GM18858 (cell line): ENCODE measurements at regions not wholly inside any gene's neighbourhood (a gene's known extent, or its start where the extent isn't known, plus 50 kb on each side); places are given as distances from the start of the nearest gene placed in this dataset.
"Not testable (repeated sequence)": the region's sequence is repeated elsewhere in the genome, so short reads cannot be mapped to it uniquely, and the experiment has no call there.

Experiments used
- ATAC-seq: cut with Tn5 transposase; IDR thresholded peaks from one replicate; pipeline ENCODE4 v1.9.1; 2021; ENCODE audit not compliant: unreplicated experiment

DNA sequence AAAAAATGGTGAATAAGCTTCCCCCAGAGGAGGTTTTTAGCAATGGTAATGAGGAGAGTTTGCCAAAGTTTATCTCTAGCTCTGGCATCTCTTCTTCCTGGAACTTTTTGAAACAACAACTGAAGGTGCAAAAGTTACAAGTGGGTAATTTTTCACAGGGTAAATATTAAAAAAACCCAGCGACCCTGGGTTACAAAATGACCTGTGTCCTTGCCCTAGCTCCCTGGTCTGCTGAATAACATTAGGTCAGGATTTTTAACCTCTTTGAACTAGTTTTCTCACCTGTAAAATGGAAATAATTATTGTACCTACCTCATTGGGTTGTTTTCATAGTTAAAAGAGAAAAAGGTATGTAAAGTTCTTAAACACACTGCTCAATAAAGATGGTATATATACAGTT, 332.4 kb upstream of the DUSP10 start:
- ATAC-seq, result no peak

DNA sequence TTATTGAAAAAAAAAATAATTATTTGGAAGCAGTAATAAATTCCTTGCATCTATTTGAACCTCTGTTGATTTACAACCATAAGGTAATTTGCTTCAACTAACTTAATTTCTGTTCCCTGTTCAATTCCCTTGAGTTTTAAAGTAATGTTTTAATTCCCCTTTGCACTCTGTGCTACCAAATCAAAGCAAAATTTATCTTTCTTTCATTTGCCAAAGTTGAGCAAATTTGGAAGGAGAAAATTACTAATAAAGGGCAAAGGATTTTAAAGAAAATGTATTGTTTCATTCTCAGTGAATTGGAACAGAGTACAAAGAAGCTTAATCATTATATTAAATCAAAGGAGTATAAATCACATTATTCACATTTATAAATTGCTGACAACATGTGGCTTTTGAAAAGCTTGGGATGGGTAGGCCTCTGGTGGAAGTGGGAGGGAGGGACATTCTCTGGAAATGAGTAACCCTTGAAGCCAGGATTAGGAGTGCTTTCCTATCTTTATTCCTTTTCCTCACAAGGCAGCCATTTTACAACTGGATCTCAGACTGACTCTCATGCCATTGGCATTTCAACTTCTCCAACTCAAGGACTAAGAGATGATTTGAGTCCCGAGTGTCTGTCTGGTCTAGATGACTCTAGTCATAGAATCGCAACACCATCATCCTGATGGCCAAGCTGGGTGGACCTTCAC, 331.6 kb upstream of the DUSP10 start:
- ATAC-seq, result no peak

DNA sequence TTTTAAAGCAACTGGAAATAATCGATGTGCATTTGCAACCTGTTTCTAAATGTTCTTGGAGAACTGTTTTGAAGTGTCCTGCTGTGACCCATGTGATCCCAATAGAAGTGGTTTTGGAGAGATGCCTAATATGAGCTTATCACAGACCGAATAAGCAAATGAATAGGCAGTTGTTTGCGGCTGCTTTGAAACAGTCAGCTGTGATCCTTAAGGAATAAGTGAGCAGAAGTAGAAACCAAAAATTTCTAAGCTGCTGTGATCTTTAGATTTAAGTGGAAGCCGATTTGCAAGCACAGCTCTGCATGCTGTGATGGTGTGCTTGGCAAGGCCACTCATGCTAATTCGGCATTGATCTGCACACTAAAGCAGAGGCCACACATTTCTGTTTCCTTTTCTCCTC, 329.5 kb upstream of the DUSP10 start:
- ATAC-seq, result no peak

DNA sequence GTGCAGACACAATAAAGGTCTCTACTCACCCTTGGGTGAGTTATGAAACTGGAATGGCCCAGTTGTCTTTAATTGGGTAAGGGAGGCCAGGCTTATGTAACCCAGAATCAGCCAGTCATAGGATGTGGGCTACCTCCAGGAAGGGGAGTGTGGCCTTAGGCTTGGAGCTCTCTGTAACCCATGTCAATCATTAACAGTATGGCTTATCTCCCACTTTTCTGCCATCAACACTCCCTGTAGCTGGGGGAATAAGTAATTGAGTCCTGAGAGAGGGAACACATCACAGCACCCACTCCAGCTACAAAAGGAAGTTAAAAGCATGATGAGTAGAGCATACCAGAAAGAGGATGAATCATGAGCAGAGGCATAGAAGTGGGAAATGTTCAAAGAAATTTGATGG, 327.0 kb upstream of the DUSP10 start:
- no peak for ATAC-seq

DNA sequence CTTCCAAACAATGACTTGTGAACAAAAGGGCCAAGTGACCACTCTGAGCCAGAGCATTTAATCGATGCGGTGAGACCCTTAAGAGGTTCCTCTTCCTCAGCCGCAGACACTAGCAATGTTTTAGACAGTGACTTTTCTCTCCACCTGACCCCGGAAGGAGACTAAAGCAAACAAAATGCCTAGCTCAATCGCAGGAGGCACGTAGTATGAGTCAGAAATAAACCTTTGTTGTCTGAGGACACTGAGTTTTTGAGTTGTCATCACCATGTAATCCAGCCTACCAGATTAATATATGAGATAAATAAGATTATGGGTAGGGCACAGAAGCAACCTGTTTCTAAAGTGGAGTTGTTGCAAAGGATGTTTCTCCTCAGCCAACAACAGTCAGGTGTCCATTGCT, 326.2 kb upstream of the DUSP10 start:
- ATAC-seq, result no peak

DNA sequence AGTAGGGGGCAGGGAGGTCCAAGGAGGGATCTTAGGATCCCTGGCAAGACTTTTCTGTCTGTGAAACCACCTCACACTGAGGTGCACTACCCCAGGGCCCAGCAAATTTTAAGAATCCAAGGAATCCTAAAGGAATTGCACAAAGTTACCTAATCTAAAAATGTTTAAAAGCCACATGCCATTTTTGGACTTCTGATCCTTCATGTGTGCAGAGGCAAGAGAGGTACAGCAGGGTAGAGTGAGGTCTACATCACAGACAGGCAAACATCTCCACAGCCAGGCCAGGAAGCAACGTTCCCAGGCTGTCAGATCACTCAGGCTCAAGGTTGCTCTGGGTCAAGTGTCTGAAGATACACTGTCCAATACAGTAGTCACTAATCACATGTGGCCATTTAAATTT, 324.6 kb upstream of the DUSP10 start:
- no peak for ATAC-seq

DNA sequence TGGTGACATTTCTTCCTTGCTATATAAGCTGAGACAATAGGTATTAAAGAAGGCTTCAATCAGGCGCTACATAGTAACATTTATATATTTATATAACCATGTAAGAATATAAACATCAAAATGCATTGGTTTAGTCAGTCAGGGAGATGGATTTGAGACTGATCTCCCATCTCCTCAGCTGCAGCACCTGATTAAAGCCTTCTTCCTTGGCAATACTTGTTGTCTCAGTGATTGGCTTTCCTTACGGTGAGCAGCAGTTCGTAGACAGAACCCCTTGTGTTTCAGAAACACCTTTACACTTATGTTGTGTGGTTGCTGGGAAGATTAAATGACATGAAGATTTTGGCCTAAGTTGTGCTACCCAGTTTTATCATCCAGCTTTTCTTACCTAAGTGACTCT, 323.3 kb upstream of the DUSP10 start:
- no peak for ATAC-seq

DNA sequence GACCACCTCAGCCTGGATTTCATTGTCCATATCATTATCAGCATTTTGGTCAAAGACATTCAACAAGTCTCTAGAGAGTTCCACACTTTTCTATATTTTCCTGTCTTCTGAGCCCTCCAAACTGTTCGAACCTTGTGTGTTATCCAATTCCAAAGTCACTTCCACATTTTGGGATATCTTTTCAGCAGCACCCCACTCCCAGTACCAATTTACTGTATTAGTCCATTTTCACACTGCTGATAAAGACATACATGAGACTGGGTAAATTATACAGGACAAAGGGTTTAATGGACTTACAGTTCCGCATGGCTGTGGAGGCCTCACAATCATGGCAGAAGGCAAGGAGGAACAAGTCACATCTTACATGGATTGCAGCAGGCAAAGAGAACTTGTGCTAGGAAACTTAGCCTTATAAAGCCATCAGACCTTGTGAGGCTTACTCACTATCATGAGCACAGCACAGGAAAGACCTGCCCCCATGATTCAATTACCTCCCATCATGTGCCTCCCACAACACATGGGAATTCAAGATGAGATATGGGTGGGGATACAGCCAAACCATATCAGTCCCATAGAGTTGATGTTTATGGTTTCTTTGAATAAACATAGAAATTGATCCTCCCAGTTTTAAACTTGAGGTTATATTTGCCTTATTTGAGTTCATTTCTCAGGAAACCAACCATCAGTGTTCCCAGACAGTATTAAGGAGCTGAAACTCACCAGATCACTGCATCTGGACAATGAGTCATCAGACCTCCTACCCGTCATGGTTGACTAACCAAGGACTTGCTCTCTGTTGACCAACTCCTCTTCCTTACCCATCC, 322.7 kb upstream of the DUSP10 start:
- no peak for ATAC-seq

DNA sequence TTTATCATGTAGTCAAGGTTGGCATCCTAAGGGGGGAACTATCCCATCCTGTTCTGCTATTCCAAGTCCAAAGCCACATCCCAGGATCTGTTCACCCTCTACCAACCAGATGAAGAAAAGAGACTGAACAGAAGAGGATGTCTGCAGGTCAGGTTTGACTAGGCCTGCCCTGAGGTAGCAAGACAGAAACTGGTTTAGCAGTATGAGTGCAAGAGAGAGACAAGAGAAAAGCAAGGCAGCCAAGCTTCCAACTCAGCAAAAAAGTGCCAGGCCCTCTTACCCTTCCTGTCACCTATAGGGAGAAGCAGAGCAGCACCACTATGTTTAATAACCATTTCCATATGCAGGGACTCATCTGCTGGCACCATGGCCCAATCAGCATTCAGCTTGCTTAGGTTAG, 320.8 kb upstream of the DUSP10 start:
- ATAC-seq, result no peak

DNA sequence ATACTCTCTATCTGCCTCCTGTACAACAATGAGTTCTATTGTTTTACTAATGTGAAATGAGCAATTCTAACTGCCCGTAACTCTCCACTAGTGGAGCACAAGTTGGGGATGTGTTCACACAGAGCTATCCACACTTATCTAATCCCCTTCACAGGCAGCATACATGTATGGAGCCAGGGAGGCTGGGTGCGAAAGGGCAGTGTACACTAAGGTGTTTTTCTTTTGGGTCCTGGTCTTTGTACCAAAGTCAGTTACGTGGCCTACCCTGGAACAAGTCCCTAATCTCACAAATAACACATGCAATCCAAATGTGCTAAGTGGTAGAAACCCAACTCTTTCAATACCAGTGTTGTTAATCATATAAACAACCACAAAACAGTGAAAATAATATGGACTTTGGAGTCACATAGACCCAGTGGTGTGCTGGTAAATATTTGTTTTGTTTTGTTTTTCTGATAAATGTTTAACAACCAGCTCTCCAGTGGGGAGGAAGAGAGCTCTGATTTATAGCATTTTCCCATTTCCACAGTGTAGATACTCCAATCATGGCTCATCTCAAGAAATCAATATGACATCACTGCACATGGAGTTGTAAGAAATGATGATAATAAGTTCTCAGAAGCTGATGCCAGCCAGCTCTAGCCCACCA, 319.9 kb upstream of the DUSP10 start:
- ATAC-seq, result no peak

DNA sequence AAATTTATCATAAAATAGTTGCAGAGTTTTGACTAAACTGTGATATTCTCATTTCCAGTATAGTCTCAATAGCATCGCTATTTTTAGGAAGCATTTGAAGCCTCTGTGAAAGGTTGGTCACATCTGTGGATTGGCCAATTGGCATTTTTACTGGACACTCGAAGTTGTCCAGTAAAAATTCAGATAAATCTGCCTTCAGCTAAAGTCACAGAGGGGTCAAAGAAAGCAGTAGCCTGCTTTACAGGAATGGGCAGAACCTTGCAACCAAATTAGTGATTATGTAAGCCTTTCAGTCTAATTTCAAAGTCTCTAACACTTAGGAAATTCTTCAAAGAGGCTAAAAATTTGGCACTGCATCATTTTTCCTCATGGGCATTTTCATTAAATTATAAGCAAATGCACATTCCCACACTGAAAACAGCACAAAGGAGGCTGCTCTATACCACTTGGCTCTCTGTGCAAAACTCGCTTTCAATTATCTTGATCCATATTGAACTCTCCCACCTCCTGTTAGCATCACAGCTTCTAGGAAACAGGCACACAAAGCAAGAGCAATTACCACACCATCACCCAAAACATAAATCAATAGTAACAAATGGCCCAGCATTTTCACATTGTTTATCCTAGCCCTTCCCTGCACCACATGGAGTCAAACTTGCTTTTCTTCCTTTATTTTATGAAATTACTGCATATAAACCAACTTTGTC, 318.5 kb upstream of the DUSP10 start:
- no peak for ATAC-seq

DNA sequence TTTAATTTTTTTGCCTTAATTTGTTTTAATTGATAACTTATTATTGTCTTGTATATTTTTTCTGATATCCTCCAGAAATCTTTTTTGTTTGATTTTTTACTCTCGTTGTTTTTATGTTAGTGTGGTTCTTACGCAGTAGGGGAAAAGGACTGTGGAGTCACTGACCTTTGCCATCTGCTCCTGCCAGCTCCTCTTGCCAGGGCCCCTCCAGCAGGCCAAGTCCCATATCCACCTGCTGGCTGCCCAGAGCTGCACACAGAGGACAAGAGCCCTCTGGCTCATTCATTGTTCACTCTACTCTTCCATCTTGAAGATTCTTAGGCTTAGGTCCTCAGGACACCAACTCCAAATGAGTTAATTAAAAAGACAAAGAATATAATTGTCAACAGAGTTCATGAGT, 316.4 kb upstream of the DUSP10 start:
- ATAC-seq, result no peak

DNA sequence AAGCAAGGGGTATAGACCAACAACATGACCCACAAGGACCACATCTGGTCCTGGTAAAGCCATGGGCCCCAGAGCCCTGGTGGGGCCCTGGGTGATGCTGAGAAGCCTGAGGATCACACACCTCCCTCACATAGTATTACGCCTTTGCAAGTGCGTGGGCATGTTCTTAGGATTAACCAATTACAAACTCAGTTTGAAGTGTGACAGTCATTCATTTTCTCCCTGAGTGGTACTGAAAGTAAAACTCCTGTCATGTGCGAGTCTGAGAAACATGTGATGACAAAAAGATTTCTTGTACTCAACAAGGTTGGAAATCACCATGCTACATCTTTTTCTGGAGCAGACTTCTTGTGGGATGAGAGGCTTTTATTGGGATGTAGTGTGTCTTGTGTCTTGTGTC, 315.3 kb upstream of the DUSP10 start:
- no peak for ATAC-seq

DNA sequence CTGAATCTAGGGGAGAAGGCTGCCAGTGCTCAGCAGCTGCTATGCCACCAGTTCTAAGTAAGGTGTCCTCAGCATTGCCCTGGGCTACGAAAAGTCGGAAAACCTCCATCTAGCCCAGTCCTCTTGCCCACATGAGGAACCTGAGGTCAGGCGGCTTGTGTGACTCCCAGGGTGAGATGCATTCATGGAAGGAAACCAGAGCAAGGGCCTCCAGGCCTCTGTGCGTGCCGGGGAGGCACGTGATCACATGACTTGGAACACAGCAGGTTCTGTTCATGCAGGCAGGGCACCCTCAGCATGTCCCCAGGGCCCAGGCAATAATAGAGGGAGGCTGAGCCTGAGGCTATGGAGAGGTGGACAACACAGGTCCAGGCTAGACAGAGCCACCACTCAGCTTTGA, 312.5 kb upstream of the DUSP10 start:
- no peak for ATAC-seq

DNA sequence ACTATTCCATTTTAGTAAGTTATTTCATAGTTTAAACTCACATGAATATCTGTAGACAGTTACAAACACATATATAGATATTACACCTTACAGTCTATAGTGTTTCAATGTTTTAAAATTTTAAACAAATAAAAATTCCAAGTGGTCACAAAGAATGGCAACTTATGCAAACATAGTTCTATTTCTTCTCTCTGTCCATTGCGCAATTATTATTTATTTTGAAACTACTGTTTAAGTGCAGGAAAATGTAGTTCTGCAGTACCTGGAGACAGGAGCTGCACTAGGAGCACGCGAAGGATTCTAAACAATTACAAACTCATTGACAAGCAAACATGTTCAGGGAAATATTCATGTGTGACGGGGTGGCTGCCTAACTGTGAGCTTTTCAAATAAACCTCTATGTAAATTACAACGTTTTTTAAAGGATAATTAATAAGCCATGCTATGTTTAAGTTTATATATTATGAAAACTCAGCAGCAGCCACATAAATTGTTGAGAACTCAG, 312.0 kb upstream of the DUSP10 start:
- no peak for ATAC-seq

DNA sequence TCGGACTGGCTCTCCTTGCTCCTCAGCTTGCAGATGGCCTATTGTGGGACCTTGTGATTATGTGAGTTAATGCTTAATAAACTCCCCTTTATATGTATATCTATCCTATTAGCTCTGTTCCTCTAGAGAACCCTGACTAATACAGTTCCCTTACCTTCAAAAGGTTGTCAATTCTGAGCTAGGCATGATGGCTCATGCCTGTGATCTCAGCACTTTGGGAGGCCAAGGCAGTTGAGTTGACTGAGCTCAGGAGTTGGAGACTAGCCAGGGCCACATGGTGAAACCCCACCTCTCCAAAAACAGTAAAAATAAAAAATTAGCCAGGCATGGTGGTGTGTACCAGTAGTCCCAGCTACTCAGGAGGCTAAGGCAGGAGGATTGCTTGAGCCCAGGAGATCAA, 309.4 kb upstream of the DUSP10 start:
- not testable (repeated sequence) for ATAC-seq

DNA sequence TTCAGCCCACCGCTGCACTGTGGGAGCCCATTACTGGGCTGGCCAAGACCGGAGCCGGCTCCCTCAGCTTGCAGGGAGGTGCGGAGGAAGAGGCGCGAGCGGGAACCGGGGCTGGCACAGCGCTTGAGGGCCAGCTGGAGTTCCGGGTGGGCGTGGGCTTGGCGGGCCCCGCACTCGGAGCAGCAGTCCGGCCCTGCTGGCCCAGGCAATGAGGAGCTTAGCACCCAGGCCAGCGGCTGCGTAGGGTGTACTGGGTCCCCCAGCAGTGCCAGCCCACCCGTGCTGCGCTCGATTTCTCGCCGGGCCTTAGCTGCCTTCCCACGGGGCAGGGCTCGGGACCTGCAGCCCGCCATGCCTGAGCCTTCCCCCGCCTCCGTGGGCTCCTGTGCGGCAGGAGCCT, 307.8 kb upstream of the DUSP10 start:
- not testable (repeated sequence) for ATAC-seq

DNA sequence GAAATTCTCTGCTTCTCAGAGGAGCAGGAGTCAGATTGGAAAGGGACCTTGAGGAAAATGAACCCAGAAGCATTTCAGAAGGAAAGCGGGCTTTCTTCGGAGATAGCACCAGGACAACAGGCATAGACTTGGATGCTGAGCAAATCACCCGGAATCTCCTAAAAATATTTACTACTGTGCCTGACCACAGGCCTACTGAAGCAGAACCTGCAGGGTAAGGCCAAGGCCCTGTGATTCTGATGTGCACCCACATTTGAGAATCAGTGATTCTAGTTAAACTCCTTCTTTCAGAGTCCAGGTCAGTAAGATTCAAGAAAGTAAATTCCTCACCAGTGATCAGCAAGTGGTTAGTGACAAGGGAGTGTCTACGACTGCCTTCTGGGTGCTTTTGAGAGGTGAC, 307.3 kb upstream of the DUSP10 start:
- ATAC-seq, result no peak

DNA sequence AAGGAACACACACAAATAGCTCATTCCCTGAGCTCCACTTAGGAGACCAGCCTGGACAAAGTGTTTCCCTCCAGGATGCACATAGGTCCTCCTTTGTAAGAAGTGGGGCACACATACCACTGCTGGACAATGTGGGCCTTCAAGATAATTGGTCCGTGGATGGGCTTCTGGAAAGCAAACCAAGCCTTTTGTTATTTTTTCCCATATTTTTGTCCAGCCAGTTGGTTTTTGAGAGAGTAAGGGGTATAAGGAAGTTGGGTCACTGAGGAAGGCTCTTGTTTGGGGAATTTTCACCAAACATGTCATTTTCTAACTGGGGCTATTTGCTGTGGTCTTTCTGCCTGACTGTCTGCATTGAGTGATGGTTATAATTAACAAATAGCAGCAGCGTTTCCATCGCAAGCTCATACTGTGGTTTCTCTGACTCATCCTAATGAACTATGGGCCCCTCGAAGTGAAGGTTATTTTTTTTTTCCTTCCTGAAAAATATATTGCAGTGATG, 306.3 kb upstream of the DUSP10 start:
- peak; percentile 64 for ATAC-seq

DNA sequence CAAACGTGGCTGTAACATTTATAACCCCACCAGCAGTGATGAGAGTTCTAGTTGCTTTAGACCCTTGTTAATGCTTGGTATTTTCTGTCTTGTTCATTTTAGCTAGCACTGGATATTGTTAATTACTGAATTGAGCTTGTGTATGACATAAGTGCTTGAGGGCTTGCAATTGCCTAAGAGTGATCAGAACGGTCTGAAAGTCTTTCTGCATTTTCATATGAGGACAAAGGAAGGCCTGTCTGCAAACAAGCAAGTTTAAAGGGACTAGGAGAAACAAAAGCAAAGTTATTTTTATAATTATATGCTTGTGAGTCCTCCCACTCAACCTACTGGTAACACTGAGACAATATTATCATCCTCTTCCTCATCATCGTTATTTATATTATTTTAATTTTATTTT, 305.5 kb upstream of the DUSP10 start:
- ATAC-seq, result no peak

DNA sequence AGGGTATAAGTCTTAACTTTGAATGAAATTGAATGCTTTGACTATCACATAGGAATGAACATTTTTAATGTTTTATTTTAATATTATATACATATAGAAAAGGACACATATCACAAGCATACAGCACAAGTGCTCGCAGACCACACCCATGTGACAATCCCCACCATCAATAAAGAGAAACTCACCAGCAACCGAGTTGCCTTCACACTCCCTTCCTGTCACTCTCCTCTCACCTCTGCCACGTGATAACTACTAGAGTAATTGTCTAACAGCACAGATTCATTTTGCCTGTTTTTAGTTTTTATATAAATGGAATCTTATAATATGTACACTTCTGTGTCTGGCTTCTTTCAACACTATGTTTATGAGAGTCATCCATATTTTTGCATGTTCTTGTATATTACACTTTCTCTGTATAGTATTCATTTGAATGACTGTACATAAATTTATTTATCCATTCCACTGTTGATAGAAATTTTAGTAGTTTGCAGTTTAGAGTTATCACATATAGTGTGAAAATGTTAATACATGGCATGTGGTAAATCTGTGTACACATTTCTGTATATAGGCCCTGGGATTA, 304.9 kb upstream of the DUSP10 start:
- no peak for ATAC-seq
